CD4-positive, alpha-beta T cell treated with Interleukin-1 beta for 1 hour (primary cell): ENCODE measurements at regions not wholly inside any gene's neighbourhood (a gene's known extent, or its start where the extent isn't known, plus 50 kb on each side); places are given as distances from the start of the nearest gene placed in this dataset.
"Not testable (repeated sequence)": the region's sequence is repeated elsewhere in the genome, so short reads cannot be mapped to it uniquely, and the experiment has no call there.

Source experiments
- DNase-seq, 2 donors: peaks; one replicate each; pipeline ENCODE4 v3.0.0-alpha.2; 2020 to 2022

DNA sequence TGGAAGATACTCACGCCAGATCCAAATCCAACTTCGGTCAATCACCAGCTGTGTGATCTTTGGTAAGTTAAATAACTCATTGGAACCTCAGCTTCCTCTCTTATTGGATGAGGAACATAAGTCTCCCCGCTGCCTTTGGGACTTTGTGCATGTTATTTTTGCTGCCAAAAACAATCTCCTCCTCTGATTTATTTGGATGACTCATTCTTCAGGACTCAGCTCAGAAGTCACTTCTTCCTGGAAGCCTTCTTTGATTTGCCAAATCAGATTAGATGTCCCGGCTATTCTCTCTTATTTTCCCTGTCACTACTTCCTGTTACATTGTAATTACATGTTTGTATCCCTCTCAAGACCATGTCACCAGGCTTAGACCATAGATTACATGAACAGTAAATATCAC is 138.0 kb upstream of the BOD1L1 start:
- no peak for DNase-seq

DNA sequence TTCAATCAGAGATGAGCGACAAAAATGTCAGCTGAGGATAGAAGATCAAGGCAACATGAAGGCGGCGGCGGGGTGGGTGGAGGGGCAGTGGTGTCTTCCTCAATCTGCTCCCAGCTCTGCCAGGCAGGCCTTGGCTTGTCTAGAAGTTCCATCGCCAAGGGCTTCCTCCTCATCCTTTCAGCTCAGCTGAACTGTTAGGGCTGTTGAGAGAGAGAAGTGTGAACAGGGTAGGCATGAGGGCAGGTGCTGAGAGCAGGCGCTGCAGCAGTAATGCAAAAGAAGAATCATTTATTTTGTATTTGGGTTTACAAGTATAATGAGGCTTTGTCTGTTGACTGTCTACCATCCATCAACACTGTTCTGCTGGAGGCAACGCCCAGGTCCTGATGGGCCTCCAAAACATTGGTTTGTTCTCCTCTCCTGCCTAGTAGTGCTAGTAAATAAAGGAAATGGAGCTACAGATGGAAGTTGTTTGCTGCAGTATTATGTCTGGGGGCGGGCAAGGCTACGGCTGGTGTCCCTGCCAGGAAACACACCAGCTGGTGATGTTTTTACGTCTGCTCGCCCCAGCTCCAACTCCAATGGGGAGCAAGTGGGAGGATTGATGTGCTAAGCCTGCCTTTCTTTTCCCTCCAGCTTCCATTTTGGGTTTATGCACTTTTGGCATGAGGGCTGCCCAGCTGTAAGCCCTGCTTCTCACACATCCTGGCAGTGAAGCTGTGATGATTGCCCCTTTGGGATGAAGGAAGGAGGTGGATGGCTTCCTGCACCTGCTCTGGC is 139.4 kb upstream of the BOD1L1 start:
- no peak for DNase-seq

DNA sequence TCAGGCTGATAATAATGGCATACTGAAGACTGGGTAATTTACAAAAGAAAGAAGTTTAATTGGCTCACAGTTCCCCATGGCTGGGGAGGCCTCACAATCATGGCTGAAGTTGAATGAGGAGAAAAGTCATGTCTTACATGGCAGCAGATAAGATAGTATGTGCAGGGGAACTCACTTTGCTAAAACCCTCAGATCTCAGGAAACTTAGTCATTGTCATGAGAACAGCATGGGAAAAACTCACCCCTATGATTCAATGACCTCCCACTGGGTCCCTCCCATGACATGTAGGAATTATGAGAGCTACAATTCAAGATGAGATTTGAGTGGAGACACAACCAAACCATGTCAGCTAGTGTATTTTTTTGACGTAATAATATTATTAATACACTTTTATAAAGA is 149.8 kb upstream of the BOD1L1 start:
- DNase-seq, result no peak

DNA sequence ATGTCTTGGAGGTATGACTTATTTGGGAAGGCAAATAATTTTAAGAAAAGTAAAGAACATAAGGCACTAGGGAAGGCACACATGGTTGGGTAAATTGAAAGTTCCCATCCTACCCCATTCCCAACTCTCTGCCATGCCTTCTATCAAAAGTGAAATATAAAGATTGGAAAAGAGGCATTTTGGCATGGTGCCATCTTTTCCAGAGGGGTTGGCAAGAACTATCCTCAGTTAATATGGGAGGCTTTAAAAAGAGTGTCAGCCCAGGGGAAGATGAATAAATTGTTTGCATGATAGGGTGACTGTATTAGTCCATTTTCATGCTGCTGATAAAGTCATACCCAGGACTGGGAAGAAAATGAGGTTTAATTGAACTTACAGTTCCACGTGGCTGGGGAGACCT is 150.8 kb upstream of the BOD1L1 start:
- no peak for DNase-seq

DNA sequence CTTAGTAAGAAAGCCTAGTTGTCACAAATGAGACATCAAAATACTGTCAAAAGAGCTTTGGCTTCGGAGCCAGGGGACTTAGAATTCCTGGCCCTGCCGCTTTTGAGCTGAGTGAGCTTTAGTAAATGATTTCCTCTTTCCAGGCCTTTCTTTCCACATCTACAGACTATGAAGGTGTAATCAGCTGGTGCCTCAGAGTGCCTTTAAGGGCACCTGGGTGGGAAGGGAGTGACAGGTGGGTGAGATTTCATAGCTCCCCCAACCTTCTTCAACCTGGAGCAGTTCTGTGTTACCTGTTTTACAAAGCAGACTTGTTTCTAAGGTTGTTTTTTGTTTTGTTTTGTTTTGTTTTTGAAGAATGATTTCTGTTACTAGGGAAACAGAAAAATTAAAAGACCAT is 154.7 kb upstream of the BOD1L1 start:
- DNase-seq, result no peak

DNA sequence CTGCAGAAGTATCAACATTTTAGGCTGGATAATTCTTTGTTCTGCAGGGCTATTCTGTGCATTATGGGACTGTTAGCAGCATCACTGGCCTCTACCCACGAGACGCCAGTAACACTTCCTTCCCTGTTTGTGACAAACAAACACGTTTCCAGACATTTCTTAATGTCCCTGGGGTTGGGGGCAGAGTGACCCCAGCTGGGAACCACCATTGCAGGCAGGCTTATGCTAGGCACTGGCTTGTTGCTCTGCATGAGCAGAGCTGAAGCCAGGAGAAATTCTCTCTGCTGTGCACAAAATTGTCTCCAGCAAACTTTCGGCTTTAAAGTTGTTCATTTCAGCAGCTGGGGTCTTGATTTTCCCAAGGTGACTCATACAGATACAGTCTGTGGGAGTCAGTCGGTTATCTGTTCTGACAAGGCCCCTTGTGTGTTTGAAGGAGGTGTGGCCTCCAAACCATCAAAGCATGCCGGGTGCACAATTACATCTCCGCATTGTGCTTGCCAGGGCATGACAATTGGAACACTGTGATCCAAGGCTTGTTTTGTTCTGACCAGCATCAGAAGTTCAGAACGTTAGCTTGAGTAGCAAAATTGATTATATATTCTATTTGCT is 156.4 kb upstream of the BOD1L1 start:
- no peak for DNase-seq

DNA sequence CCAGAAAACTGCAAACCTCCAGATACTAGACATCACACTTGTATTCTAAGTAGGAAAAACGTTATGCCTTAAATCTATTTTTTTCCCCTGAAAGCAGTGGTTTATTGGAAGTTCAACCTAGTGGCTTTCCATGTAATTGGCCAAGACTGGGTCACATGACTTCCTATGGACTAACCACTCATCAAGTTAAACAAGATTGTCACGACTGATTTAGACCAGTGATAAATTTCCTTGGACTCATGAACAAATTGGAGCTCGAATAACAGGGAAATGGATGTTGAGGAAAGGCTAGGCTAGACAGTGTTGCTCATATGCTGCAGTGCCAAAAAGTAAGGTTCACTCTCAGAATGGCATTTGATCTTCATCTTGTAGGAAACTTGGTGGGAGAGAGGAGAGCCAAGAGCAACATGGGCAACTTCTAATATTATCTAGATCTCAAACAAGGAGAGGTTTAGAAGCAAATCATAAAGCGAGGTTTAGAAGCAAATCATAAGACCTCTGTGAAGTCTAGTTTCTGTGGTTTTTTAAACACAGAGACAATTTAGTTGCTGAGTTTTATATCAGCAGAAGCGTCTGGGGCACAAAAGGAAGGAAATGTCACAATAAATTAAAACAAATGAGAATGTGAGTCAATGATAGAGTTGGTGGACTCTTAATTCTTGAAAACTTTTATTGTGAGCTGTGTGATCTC is 165.6 kb upstream of the BOD1L1 start:
- no peak for DNase-seq

DNA sequence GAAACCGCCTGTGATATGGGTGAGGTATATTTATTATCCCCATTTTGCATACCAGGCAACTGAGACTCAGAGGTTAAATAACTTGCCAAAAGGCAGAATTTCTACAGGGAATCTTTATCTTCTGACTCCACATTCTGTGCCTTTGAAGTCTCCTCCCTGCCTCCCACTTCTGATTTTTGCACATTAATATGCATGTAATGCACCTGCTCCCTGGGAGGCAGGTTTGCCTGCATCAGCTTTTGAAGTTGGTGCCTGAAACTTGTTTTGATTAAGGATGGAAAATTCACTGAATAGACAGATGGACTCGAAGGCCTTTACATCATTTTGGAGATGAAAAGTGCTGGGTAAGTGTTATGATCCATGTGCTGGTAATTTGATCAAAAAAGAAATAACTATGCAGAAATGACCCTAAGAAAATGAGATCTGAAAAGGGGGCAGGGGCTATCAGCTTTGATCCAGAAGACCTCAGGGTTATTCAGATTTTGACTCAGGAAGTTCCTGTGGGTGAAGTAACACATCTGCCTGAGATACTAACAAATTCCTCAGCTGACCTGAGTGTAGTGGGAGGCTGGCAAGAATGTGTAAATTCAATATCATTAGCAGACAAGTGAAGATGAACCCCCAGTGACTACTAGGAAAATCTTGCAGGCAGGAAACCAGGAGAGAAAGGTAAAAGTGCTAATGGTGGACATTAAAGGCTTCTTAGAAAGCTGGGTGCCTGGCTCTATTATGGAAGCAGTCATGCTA is 167.5 kb upstream of the BOD1L1 start:
- DNase-seq, result no peak

DNA sequence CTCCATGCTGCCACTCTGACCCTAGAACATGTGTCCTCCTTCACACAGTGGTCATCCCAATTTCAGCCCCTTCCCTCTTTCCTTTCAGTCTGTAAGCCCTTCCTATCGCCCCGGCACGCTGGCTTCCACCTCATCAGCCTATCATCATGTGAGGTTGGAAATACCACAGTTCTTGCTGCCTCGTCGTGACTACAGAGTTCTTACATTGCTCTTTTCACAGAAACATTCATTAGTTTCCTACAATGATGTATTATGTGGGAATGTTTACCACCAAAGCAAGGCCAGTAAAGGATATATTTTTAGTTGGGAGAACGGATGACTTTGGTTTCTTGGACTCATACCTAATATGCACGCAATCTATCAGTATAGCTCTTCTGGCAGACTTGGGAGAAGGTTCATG is 169.5 kb upstream of the BOD1L1 start:
- no peak for DNase-seq

DNA sequence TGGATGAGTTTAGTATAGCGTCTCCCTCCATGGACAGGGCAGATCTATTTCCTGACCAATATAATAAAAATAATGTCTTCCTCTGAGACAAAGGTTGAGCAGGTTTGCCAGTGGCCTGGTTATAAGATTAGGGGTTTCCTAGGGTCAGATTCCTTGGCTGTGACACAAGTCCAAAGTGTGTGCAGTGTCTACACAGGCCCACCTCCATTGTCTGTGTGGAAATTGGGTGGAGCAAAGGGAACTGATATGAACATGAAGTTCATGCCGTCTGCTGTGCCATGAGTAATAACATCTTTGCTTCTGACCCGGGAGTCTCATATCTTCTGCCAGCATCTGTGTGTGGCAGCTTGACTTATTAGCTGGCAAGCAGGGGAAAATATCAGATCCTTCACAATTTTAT is 187.7 kb upstream of the BOD1L1 start:
- no peak for DNase-seq

DNA sequence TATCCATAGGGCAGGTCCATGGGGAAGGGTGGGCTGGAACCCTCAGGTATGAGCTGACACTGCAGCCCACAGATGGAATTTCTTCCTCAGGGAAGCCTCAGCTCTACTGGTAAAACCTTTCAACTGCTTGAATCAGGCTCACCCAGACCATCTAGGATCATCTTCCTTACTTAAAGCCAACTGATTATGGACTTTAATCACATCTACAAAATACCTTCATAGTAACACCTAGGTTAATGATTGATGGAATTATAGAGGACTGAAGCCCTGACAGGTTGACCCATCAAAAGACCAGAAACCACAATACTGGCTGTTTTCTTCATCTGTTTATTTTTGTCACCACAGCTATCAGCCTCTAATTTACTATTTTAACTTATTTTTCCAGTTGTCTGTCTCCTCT is 188.9 kb upstream of the BOD1L1 start:
- DNase-seq, result no peak

DNA sequence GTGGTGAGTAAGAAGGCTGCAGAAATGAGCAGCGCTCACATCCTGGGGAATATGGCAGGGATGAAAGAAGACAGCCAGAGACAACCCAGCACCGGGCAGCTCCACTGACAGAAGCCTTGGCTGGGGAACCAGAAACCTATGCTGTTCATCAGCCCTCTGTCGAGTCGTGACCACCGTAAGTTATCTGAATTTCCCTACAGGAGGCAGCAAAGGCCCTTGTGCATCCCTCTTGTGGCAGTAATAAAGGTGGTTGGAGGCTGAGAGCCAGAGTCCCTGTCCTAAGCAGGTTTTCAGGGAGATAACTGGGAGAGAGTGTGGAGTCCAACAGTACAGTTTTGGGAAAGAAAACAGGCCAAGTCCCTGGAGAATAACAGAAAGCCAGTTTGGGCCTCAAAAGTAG is 194.0 kb upstream of the BOD1L1 start:
- DNase-seq, result no peak

DNA sequence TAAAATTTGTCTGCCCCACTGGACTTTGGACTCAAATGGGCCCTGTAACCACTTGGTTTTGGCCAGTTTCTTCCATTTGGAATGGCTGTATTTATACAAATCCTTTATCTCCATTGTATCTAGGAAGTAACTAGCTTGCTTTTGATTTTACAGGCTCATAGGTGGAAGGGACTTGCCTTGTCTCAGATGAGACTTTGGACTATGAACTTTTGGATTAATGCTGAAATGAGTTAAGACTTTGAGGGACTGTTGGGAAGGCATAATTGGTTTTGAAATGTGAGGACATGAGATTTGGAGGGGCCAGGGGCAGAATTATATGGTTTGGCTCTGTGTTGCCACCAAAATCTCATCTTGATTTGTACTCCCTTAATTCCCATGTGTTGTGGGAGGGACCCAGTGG is 198.3 kb upstream of the BOD1L1 start:
- not testable (repeated sequence) for DNase-seq

DNA sequence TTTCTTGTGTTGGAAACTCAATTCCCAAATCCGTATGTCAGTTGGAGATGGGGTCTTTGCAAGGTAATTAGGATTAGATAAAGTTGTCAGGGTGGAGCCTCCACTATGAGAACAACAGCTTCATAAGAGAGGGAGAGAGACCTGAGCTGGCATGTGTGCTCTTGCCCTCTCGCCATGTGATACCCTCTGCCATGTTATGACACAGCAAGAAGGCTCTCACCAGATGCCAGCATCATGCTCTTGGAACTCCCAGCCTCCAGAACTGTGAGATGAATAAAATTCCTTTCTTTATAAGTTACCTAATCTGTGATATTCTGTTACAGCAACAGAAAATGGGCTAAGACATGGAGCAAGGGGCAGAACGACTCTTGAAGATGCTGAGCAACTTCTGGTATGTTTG is 201.9 kb upstream of the BOD1L1 start:
- DNase-seq, result no peak

DNA sequence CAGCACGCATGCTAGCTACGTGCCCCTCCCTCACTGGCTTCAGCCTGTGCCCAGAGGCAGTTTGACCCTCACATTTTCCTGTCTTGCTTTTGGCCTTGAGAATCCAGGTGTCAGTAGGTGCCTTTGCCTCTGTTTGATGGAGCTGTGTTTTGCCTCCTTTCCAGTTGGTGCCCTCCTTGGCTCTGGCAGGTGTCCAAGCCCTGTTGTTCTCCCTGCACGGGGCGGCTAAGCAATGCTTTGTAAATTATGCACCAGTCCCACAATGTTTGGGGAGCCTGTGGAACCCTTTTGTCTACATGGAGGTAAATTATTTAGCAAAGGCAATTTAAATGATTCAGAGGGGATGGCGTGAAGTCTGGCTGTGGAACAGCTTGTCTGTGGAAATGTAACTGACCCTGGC is 202.9 kb upstream of the BOD1L1 start:
- no peak for DNase-seq

DNA sequence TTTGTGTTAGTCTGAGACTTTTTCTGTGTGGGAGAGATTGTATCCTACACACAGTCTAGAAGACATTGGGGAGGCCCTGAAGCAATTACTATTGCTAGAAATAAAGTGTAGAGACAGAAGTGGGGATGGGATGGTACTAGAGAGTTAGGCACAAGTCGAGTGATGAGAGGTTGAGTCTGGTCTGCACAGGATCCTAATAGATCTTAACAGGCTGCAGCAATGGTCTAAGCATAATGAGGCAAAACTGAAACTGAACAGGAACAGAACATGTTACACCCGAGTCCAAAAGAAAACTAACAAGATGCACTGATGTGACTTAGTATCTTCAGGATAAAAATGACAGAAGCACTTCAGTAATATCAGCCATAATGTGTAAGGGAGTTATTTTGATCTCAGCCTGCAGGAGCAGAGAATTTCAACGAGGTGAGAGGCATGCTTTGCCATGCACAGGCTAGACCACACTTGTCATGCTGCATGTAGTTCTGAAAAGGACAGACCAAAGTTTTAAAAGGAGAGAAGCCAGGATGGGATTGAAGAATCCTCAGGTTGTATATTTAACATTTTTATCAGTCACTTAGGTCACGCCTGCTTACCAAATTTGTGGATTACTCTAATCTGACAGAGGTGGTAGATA is 205.8 kb upstream of the BOD1L1 start:
- no peak for DNase-seq

DNA sequence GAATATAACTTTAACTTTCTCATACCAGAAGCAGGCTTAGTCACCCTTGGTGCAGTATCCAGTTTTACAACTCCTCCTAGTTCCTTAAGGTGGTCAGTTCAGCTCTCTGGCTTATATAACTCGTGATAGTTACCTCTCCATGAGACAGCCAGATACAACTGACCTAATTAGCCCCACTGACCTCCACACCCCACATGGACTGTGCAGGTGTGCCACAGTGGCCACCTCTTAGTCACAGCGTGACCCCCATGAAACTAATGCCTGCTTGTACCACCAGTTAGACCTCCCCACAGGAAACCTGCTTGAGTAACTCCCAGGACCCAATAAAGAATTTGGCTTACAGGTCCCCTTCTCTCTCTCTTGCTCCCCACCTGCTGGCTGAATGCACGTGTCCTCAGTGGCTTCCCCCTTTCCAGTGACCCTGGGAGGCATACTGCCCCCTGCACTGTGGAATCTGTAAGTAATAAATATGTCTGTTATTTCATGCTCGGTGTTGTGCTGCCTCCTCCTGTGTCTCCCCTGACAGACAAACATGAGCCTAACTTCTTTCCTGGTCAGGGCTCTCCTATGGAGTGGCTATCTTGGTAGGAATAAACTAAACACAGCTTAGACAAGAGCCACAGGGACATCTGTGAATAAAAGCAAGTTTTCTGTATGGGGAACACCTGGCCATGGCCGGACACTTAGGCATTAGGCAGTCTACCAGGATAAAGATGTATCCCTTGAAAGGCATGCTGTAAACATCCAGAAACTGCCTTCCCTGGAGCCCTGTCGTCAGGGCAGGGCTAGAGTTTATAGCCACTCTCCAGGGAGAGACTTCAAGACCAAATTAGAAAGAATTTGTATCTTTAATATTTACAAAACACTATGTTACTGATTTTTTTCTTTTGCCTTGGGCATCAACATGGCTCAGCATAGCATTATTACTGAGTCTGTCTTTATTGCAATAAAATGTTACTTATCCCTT is 209.7 kb upstream of the BOD1L1 start:
- no peak for DNase-seq

DNA sequence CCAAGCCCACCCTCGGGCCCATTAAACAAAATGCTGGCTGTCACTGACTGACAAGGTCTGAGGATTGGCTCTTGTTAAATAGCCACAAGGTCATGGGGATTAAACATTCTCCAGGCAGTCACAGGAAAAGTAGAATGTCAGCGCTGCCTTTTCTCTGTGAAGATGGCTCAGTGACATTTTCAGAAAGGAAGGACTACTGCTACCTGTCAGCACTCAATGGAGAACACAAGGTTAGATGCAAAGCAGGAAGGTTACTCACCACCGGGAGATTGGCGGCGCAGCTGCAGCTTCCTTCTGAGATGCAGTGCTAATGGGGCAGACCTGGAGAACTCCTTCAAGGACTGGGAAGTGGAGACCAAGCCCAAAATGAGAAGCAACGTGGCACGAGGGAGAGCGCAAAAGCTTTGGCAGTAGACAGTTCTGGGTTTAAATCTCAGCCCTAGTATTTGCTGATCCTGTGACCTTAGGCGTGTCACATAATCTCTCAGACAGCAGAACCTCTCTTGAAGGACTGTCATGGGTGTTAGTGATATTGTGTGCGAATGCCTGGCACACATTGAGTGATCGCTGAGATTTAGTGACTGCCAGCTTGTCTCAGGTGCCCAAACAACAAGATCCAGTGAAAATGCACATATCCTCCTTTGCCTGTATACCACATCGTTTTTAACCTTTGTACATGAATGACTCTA is 213.1 kb upstream of the BOD1L1 start:
- DNase-seq, result no peak

DNA sequence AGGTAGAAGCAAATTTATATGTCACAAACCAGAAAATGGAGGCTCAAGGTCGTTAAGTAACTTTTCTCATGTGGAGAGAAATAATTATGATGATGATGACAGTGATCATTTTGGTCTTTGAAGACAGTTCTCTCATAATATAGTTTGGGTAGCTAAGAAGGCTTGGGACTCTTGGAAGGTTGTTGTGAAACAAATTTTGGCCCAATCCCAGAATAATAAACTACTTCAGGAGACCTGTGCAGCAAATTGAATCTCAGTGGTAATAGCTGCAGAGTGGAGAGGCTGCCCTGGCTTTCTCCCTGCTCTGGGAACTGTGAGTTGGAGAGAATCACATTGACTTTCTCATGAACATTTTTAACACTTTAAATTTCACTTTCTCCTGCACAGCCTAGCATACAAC is 217.2 kb upstream of the BOD1L1 start:
- no peak for DNase-seq

DNA sequence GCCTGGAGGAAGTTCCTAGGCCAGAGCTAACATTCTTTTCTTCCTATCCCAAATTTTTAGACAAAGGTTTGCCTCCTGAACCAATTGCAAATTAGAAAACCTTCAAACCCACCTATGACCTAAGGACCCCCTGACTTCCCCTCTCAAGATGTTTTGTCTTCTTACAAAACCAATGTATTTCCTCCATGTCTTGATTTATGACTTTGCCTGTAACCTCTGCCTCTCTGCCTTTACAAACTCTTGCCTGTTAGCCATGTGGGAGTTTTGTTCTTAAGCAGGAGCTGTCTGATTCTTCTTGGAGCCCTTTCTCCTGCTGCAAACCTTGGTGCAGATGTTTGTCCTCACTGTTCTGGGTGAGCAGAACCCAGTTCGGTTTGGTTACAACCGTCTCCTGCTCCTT is 222.3 kb upstream of the BOD1L1 start:
- no peak for DNase-seq
